SK-N-SH (cell line): ENCODE measurements at regions not wholly inside any gene's neighbourhood (a gene's known extent, or its start where the extent isn't known, plus 50 kb on each side); places are given as distances from the start of the nearest gene placed in this dataset.

Experiments used
- CHD2 ChIP-seq: fragments of 150-350 bp; IDR thresholded peaks from 2 replicates; pipeline ENCODE4 v1.6.1; 2018; ENCODE audit warnings: low read length; ENCODE audit not compliant: partially characterized antibody
- CTCF ChIP-seq: fragments of 200-600 bp; sonication (generic); IDR thresholded peaks from 2 replicates; pipeline ENCODE4 v1.6.1; 2017; ENCODE audit warnings: antibody characterized with exemption, mild to moderate bottlenecking, moderate library complexity
- EP300 ChIP-seq, 2 experiments: IDR thresholded peaks; 2 replicates each; pipeline versions ENCODE4 v1.4.0 to v1.6.1; 2012; ENCODE audit warnings: borderline replicate concordance in 1 of 2, low read depth in 1 of 2, low read length in 1 of 2
- GABPA ChIP-seq: IDR thresholded peaks from 2 replicates; pipeline ENCODE4 v1.4.0; 2012; ENCODE audit warnings: low read depth, mild to moderate bottlenecking
- JUND ChIP-seq: IDR thresholded peaks from 2 replicates; pipeline ENCODE4 v1.4.0; 2012
- POLR2AphosphoS5 ChIP-seq: IDR thresholded peaks from 2 replicates; pipeline ENCODE4 v1.6.1; 2012; ENCODE audit warnings: low read depth, low read length
- RFX5 ChIP-seq: IDR thresholded peaks from 2 replicates; pipeline ENCODE4 v1.6.1; 2012; ENCODE audit warnings: mild to moderate bottlenecking, improper control_type of control experiment, low read length
- RXRA ChIP-seq: IDR thresholded peaks from 2 replicates; pipeline ENCODE4 v1.4.0; 2012; ENCODE audit warnings: low read depth, mild to moderate bottlenecking, borderline replicate concordance
- SIN3A ChIP-seq: IDR thresholded peaks from 2 replicates; pipeline ENCODE4 v1.6.1; 2012; ENCODE audit warnings: low read depth, mild to moderate bottlenecking, low read length, moderate library complexity, borderline replicate concordance
- TAF1 ChIP-seq: IDR thresholded peaks from 2 replicates; pipeline ENCODE4 v1.6.1; 2012; ENCODE audit warnings: low read depth, mild to moderate bottlenecking, low read length, moderate library complexity, borderline replicate concordance
- YY1 ChIP-seq: IDR thresholded peaks from 2 replicates; pipeline ENCODE4 v1.4.0; 2012; ENCODE audit warnings: low read depth, mild to moderate bottlenecking

GRCh38 chr5:156230887-156231286 lies 96.1 kb upstream of the SGCD start:
- TF ChIP-seq CTCF (no peak), EP300 (IDR thresholded peaks at IDR 0.05; ENCODE audit: borderline replicate concordance in 1 of 2, low read depth in 1 of 2, low read length in 1 of 2) (no peak), GABPA (no peak), YY1 (no peak), JUND (no peak), TAF1 (no peak), RXRA (no peak), SIN3A (no peak), RFX5 (no peak), POLR2AphosphoS5 (no peak), CHD2 (no peak)
